Activated CD4-positive, alpha-beta T cell treated with anti-CD3 and anti-CD28 coated beads, Interleukin-10, Interleukin-2, amounts not matched to agents 100 ng/mL and 50 ng/mL, durations not matched to agents 16 hours and 8 hours (primary cell): ENCODE measurements at regions not wholly inside any gene's neighbourhood (a gene's known extent, or its start where the extent isn't known, plus 50 kb on each side); places are given as distances from the start of the nearest gene placed in this dataset.

Source experiments
- DNase-seq: peaks from one replicate; pipeline ENCODE4 v3.0.0-alpha.2; 2020

- no peak for DNase-seq
Measured at GRCh38 chr1:30400507-30400906, 322.9 kb downstream of the MATN1 start.

- no peak for DNase-seq
Measured at GRCh38 chr1:30399026-30399425, 324.4 kb downstream of the MATN1 start.

GRCh38 chr1:30397576-30397975 is 325.8 kb downstream of the MATN1 start:
- DNase-seq, result no peak

GRCh38 chr1:30395631-30396030 is 327.8 kb downstream of the MATN1 start:
- DNase-seq, result no peak

GRCh38 chr1:30388386-30388785 is 335.0 kb downstream of the MATN1 start:
- DNase-seq, result no peak

GRCh38 chr1:30386156-30386926 is 337.0 kb downstream of the MATN1 start:
- no peak for DNase-seq

GRCh38 chr1:30385246-30385995 is 338.0 kb downstream of the MATN1 start:
- DNase-seq, result no peak

GRCh38 chr1:30384286-30385245 is 338.8 kb downstream of the MATN1 start:
- DNase-seq, result no peak

GRCh38 chr1:30383221-30383711 is 340.1 kb downstream of the MATN1 start:
- DNase-seq, result no peak

GRCh38 chr1:30382496-30382895 is 340.9 kb downstream of the MATN1 start:
- DNase-seq, result no peak

GRCh38 chr1:30381671-30382365 is 341.6 kb downstream of the MATN1 start:
- no peak for DNase-seq

- no peak for DNase-seq
Measured at GRCh38 chr1:30381266-30381665, 342.1 kb downstream of the MATN1 start.

- DNase-seq, result no peak
Measured at GRCh38 chr1:30380625-30380984, 342.8 kb downstream of the MATN1 start.

- DNase-seq, result peak; percentile 69
Measured at GRCh38 chr1:30379684-30380624, 343.4 kb downstream of the MATN1 start.

GRCh38 chr1:30378991-30379581 is 344.3 kb downstream of the MATN1 start:
- DNase-seq, result no peak

GRCh38 chr1:30378003-30378596 is 345.3 kb downstream of the MATN1 start:
- no peak for DNase-seq

GRCh38 chr1:30377230-30378002 is 346.0 kb downstream of the MATN1 start:
- DNase-seq, result no peak

GRCh38 chr1:30376054-30376697 is 347.2 kb downstream of the MATN1 start:
- DNase-seq, result no peak

- DNase-seq, result no peak
Measured at GRCh38 chr1:30375156-30375555, 348.2 kb downstream of the MATN1 start.
